H9 (cell line): ENCODE measurements at regions not wholly inside any gene's neighbourhood (a gene's known extent, or its start where the extent isn't known, plus 50 kb on each side); places are given as distances from the start of the nearest gene placed in this dataset.

Experiments used
- DNase-seq: peaks from one replicate; pipeline ENCODE4 v3.0.0-alpha.2; 2017
- H2AFZ ChIP-seq: one replicate; pipeline ENCODE4 v1.6.1; 2013; ENCODE audit warnings: mild to moderate bottlenecking, low read length, control low read depth, moderate library complexity
- H2AK5ac ChIP-seq: 2 replicates; pipeline ENCODE4 v1.6.1; 2013; ENCODE audit warnings: low read length, control low read depth, mixed read lengths; ENCODE audit not compliant: insufficient read length
- H2BK120ac ChIP-seq: one replicate; pipeline ENCODE4 v1.6.1; 2013; ENCODE audit warnings: low read depth, mild to moderate bottlenecking, low read length, control low read depth, inconsistent platforms; ENCODE audit not compliant: poor library complexity, severe bottlenecking
- H2BK12ac ChIP-seq: 2 replicates; pipeline ENCODE4 v1.6.1; 2013; ENCODE audit warnings: low read length, control low read depth, mixed read lengths, low read depth; ENCODE audit not compliant: insufficient read length
- H2BK15ac ChIP-seq: 2 replicates; pipeline ENCODE4 v1.6.1; 2013; ENCODE audit warnings: low read depth, low read length, control low read depth
- H2BK20ac ChIP-seq: one replicate; pipeline ENCODE4 v1.6.1; 2013; ENCODE audit warnings: low read depth, mild to moderate bottlenecking, low read length, control low read depth, inconsistent platforms; ENCODE audit not compliant: poor library complexity, severe bottlenecking
- H2BK5ac ChIP-seq: 2 replicates; pipeline ENCODE4 v1.6.1; 2013; ENCODE audit warnings: low read length, control low read depth, mixed read lengths; ENCODE audit not compliant: insufficient read length
- H3K14ac ChIP-seq: 2 replicates; pipeline ENCODE4 v1.6.1; 2013; ENCODE audit warnings: low read length, control low read depth; ENCODE audit not compliant: insufficient read depth
- H3K18ac ChIP-seq: 2 replicates; pipeline ENCODE4 v1.6.1; 2013; ENCODE audit warnings: low read depth, mild to moderate bottlenecking, mixed read lengths, low read length, control low read depth; ENCODE audit not compliant: insufficient read length
- H3K23ac ChIP-seq: 2 replicates; pipeline ENCODE4 v1.6.1; 2013; ENCODE audit warnings: low read length, control low read depth, mixed read lengths, low read depth; ENCODE audit not compliant: insufficient read length
- H3K23me2 ChIP-seq: 2 replicates; pipeline ENCODE4 v1.6.1; 2013; ENCODE audit warnings: low read depth, mild to moderate bottlenecking, mixed read lengths, low read length, control low read depth; ENCODE audit not compliant: insufficient read length, poor library complexity, severe bottlenecking
- H3K27ac ChIP-seq: 2 replicates; pipeline ENCODE4 v1.5.1; 2013; ENCODE audit warnings: low read length, control low read depth, mixed read lengths, low read depth; ENCODE audit not compliant: insufficient read length
- H3K27me3 ChIP-seq: 2 replicates; pipeline ENCODE4 v1.6.1; 2013; ENCODE audit warnings: low read length, control low read depth, inconsistent platforms; ENCODE audit not compliant: insufficient read depth
- H3K4ac ChIP-seq: 2 replicates; pipeline ENCODE4 v1.6.1; 2013; ENCODE audit warnings: low read depth, mild to moderate bottlenecking, control low read depth, inconsistent platforms, low read length, moderate library complexity
- H3K4me1 ChIP-seq: 2 replicates; pipeline ENCODE4 v1.6.1; 2013; ENCODE audit warnings: low read length, control low read depth, inconsistent platforms; ENCODE audit not compliant: insufficient read depth
- H3K4me2 ChIP-seq: 2 replicates; pipeline ENCODE4 v1.6.1; 2013; ENCODE audit warnings: low read length, control low read depth, mixed read lengths; ENCODE audit not compliant: insufficient read length, insufficient read depth
- H3K56ac ChIP-seq: 2 replicates; pipeline ENCODE4 v1.6.1; 2013; ENCODE audit warnings: low read depth, mild to moderate bottlenecking, mixed read lengths, low read length, control low read depth; ENCODE audit not compliant: insufficient read length
- H3K79me1 ChIP-seq: 2 replicates; pipeline ENCODE4 v1.6.1; 2013; ENCODE audit warnings: low read depth, mild to moderate bottlenecking, moderate library complexity, low read length, control low read depth, inconsistent platforms; ENCODE audit not compliant: insufficient read depth, poor library complexity, severe bottlenecking
- H3K79me2 ChIP-seq: 2 replicates; pipeline ENCODE4 v1.6.1; 2013; ENCODE audit warnings: low read length, control low read depth, inconsistent platforms; ENCODE audit not compliant: insufficient read depth
- H3K9ac ChIP-seq: 2 replicates; pipeline ENCODE4 v1.6.1; 2013; ENCODE audit warnings: low read length, control low read depth, mixed read lengths; ENCODE audit not compliant: insufficient read length; ENCODE audit errors: extremely low read depth
- H3K9me3 ChIP-seq: one replicate; pipeline ENCODE4 v1.6.1; 2013; ENCODE audit warnings: low read depth, low read length, inconsistent platforms; ENCODE audit not compliant: control insufficient read depth
- H3T11ph ChIP-seq: one replicate; pipeline ENCODE4 v1.6.1; 2013; ENCODE audit warnings: mild to moderate bottlenecking, low read length, control low read depth, inconsistent platforms
- H4K20me1 ChIP-seq: one replicate; pipeline ENCODE4 v1.6.1; 2013; ENCODE audit not compliant: control insufficient read depth, insufficient read length, insufficient read depth
- H4K5ac ChIP-seq: 2 replicates; pipeline ENCODE4 v1.6.1; 2013; ENCODE audit warnings: low read depth, mild to moderate bottlenecking, mixed read lengths, low read length, control low read depth; ENCODE audit not compliant: insufficient read length
- H4K8ac ChIP-seq: replicated peaks from 2 replicates; pipeline ENCODE4 v1.6.1; 2013; ENCODE audit warnings: low read length, control low read depth, mixed read lengths, low read depth; ENCODE audit not compliant: insufficient read length
- H4K91ac ChIP-seq: 2 replicates; pipeline ENCODE4 v1.6.1; 2013; ENCODE audit warnings: low read depth, mild to moderate bottlenecking, moderate library complexity, mixed read lengths, low read length, control low read depth; ENCODE audit not compliant: insufficient read length
- H3K27ac Mint-ChIP-seq, 3 experiments: 2 replicates in 2 of 3; 3 replicates in 1 of 3; pipeline ENCODE4 v1.8.0; 2020 to 2021; ENCODE audit warnings: mixed read lengths in 3 of 3, mild to moderate bottlenecking in 1 of 3, moderate library complexity in 1 of 3
- H3K27me3 Mint-ChIP-seq: 2 replicates; pipeline ENCODE4 v1.8.0; 2021; ENCODE audit warnings: low read depth, mild to moderate bottlenecking, moderate library complexity, mixed read lengths
- H3K36me3 Mint-ChIP-seq, 3 experiments: 2 replicates in 2 of 3; 3 replicates in 1 of 3; pipeline ENCODE4 v1.8.0; 2020 to 2021; ENCODE audit warnings: low read depth in 3 of 3, mixed read lengths in 3 of 3; ENCODE audit not compliant: insufficient read depth in 1 of 3
- H3K4me1 Mint-ChIP-seq, 2 experiments: 2 replicates each; pipeline ENCODE4 v1.8.0; 2020; ENCODE audit warnings: mixed read lengths in 2 of 2
- H3K4me3 Mint-ChIP-seq, 2 experiments: 2 replicates in 1 of 2; 3 replicates in 1 of 2; pipeline ENCODE4 v1.8.0; 2020 to 2021; ENCODE audit warnings: mild to moderate bottlenecking in 2 of 2, mixed read lengths in 2 of 2, moderate library complexity in 1 of 2
- H3K9me3 Mint-ChIP-seq, 2 experiments: 2 replicates in 1 of 2; 3 replicates in 1 of 2; pipeline ENCODE4 v1.8.0; 2020; ENCODE audit warnings: mild to moderate bottlenecking in 2 of 2, mixed read lengths in 2 of 2, moderate library complexity in 1 of 2
- CTCF ChIP-seq: fragments of 200-600 bp; sonication (generic); conservative IDR thresholded peaks from 3 replicates; pipeline ENCODE4 v1.8.0; 2021; ENCODE audit warnings: antibody characterized with exemption, mild to moderate bottlenecking
- WGBS: extraction: QIAGEN DNeasy Blood & Tissue Kit; methylation state at CpG from one replicate; pipeline ENCODE4 v1.1.7; 2013; ENCODE audit warnings: missing lambda C conversion rate, low lambda C conversion rate, mixed read lengths; ENCODE audit not compliant: insufficient read length; ENCODE audit errors: extremely low coverage; 5-methylcytosine and 5-hydroxymethylcytosine counted together

- Histone ChIP-seq H3T11ph (no peak overlapping the region), H4K20me1 (no peaks in the 10 kb centered on the region), H4K5ac (no peak overlapping the region), H2BK5ac (no peak overlapping the region), H3K9ac (no peak overlapping the region), H3K27me3 (no peaks in the 10 kb centered on the region), H3K4me1 (no peaks in the 10 kb centered on the region), H3K79me2 (no peaks in the 10 kb centered on the region), H3K23ac (no peak overlapping the region), H2BK15ac (no peak overlapping the region), H3K4me2 (no peak overlapping the region), H2AFZ (no peak overlapping the region), H3K23me2 (no peaks in the 10 kb centered on the region), H3K14ac (no peak overlapping the region), H3K56ac (no peak overlapping the region), H2BK20ac (no peak overlapping the region), H3K9me3 (peaks cover 14% of the 10 kb centered on the region), H4K8ac (no peak overlapping the region), H3K27ac (no peak overlapping the region), H4K91ac (no peak overlapping the region), H2BK120ac (no peak overlapping the region), H3K79me1 (no peaks in the 10 kb centered on the region), H2AK5ac (no peak overlapping the region), H3K4ac (no peak overlapping the region), H3K18ac (no peak overlapping the region), H2BK12ac (no peak overlapping the region)
- Mint-ChIP-seq H3K4me3 (no peak overlapping the region), H3K9me3 (peaks cover 46% of the 10 kb centered on the region in 2 experiments), H3K36me3 (peaks cover 0 to 1% (median 0%) of the 10 kb centered on the region in 3 experiments; a peak in 1 of 7 replicates), H3K27me3 (no peaks in the 10 kb centered on the region), H3K27ac (no peak overlapping the region), H3K4me1 (no peaks in the 10 kb centered on the region)
- DNase-seq, result no peak
- no CpG with 5 or more reads among the region's 3 CpGs for WGBS
- TF ChIP-seq CTCF, result no peak
Observed at GRCh38 chrX:121456315-121456714, 408.9 kb downstream of the GLUD2 start.
